Natural killer cell (primary cell): ENCODE measurements at regions not wholly inside any gene's neighbourhood (a gene's known extent, or its start where the extent isn't known, plus 50 kb on each side); places are given as distances from the start of the nearest gene placed in this dataset.

ENCODE experiments used
- ATAC-seq, 3 donors: fragments of 150-1000 bp in 2 of 3; fragments of 200-7000 bp in 1 of 3; cut with Tn5 transposase; 1 replicate in 1 of 3; 2 replicates in 2 of 3; pipeline ENCODE4 v1.10.0; 2021; ENCODE audit warnings: mild to moderate bottlenecking in 2 of 3, moderate library complexity in 2 of 3
- DNase-seq, 2 donors: peaks; one replicate each; pipeline versions ENCODE4 v3.0.0 to v3.0.0-alpha.2; 2013 to 2021; ENCODE audit warnings: mixed read lengths in 1 of 2
- H3K27ac ChIP-seq: one replicate; pipeline ENCODE4 v1.5.1; 2013; ENCODE audit warnings: mild to moderate bottlenecking, low read length
- H3K27me3 ChIP-seq: one replicate; pipeline ENCODE4 v1.6.1; 2013; ENCODE audit warnings: low read length; ENCODE audit not compliant: control insufficient read depth, insufficient read depth
- H3K36me3 ChIP-seq: one replicate; pipeline ENCODE4 v1.6.1; 2013; ENCODE audit warnings: low read length; ENCODE audit not compliant: control insufficient read depth, insufficient read depth
- H3K4me1 ChIP-seq: one replicate; pipeline ENCODE4 v1.6.1; 2013; ENCODE audit warnings: low read length; ENCODE audit not compliant: control insufficient read depth, insufficient read depth
- H3K4me3 ChIP-seq: one replicate; pipeline ENCODE4 v1.5.1; 2013; ENCODE audit warnings: low read length
- H3K9me3 ChIP-seq: one replicate; pipeline ENCODE4 v1.6.1; 2013; ENCODE audit warnings: low read length; ENCODE audit not compliant: control insufficient read depth, insufficient read depth
- H3K27ac Mint-ChIP-seq, 2 donors: one replicate each; pipeline ENCODE4 v1.8.0; 2022; ENCODE audit warnings: mild to moderate bottlenecking in 2 of 2, mixed read lengths in 2 of 2, moderate library complexity in 1 of 2
- H3K27me3 Mint-ChIP-seq, 2 donors: one replicate each; pipeline ENCODE4 v1.8.0; 2022; ENCODE audit warnings: low read depth in 2 of 2, mixed read lengths in 2 of 2
- H3K36me3 Mint-ChIP-seq: one replicate; pipeline ENCODE4 v1.8.0; 2022; ENCODE audit warnings: mixed read lengths
- H3K4me1 Mint-ChIP-seq, 2 donors: one replicate each; pipeline ENCODE4 v1.8.0; 2022; ENCODE audit warnings: mixed read lengths in 2 of 2
- H3K4me3 Mint-ChIP-seq: one replicate; pipeline ENCODE4 v1.8.0; 2022; ENCODE audit warnings: mild to moderate bottlenecking, moderate library complexity, mixed read lengths
- H3K9me3 Mint-ChIP-seq, 2 donors: one replicate each; pipeline ENCODE4 v1.8.0; 2022; ENCODE audit warnings: mixed read lengths in 2 of 2
- WGBS: methylation state at CpG from one replicate; pipeline ENCODE4 v1.1.7; 2013; ENCODE audit warnings: missing lambda C conversion rate; ENCODE audit not compliant: insufficient coverage; 5-methylcytosine and 5-hydroxymethylcytosine counted together
- intact Hi-C: fragments of 100-400 bp; cut with micrococcal nuclease; formaldehyde crosslinking; loops from one replicate; pipeline ENCODE4 v1.14.2; 2022
- TF ChIP-seq, protein P1 (sequence below): fragments of 200-600 bp; IDR thresholded peaks from one replicate; pipeline ENCODE4 v1.8.0; 2022; ENCODE audit warnings: antibody characterized with exemption

DNA sequence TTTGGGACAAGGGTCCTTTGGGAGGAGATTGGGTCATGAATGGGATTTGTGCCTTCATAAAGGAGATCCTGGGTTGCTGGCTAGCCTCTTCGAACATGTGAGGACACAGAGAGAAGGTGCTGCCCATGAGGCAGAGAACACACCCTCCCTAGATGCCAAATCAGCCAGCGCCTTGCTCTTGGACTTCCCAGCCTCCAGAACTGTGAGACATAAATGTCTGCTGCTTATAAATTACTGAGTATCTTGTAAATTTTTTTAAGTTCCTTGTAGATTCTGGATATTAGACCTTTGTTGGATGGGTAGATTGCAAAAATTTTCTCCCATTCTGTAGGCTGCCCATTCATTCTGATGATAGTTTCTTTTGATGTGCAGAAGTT lies 297.5 kb upstream of the FOXQ1 start:
- H3K27ac Mint-ChIP-seq, result no peak overlapping the region
- no peak overlapping the region for H3K27ac ChIP-seq
- DNase-seq (no peak), ATAC-seq (no peak)
- intact Hi-C loops, result no loop called here
- H3K36me3 Mint-ChIP-seq, result no peaks in the 10 kb centered on the region
- no peaks in the 10 kb centered on the region for H3K27me3 ChIP-seq
- no peak overlapping the region for H3K4me3 ChIP-seq
- no peaks in the 10 kb centered on the region for H3K9me3 Mint-ChIP-seq
- H3K4me1 Mint-ChIP-seq, result no peaks in the 10 kb centered on the region
- H3K36me3 ChIP-seq, result no peaks in the 10 kb centered on the region
- H3K4me3 Mint-ChIP-seq, result no peak overlapping the region
- H3K9me3 ChIP-seq, result no peaks in the 10 kb centered on the region
- H3K4me1 ChIP-seq, result no peaks in the 10 kb centered on the region
- TF ChIP-seq, protein P1, sequence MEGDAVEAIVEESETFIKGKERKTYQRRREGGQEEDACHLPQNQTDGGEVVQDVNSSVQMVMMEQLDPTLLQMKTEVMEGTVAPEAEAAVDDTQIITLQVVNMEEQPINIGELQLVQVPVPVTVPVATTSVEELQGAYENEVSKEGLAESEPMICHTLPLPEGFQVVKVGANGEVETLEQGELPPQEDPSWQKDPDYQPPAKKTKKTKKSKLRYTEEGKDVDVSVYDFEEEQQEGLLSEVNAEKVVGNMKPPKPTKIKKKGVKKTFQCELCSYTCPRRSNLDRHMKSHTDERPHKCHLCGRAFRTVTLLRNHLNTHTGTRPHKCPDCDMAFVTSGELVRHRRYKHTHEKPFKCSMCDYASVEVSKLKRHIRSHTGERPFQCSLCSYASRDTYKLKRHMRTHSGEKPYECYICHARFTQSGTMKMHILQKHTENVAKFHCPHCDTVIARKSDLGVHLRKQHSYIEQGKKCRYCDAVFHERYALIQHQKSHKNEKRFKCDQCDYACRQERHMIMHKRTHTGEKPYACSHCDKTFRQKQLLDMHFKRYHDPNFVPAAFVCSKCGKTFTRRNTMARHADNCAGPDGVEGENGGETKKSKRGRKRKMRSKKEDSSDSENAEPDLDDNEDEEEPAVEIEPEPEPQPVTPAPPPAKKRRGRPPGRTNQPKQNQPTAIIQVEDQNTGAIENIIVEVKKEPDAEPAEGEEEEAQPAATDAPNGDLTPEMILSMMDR, result no peak
- H3K27me3 Mint-ChIP-seq, result peaks cover 3 to 28% of the 10 kb centered on the region in 2 donors
- 73% methylated on average over 1 of the region's 2 CpGs for WGBS

DNA sequence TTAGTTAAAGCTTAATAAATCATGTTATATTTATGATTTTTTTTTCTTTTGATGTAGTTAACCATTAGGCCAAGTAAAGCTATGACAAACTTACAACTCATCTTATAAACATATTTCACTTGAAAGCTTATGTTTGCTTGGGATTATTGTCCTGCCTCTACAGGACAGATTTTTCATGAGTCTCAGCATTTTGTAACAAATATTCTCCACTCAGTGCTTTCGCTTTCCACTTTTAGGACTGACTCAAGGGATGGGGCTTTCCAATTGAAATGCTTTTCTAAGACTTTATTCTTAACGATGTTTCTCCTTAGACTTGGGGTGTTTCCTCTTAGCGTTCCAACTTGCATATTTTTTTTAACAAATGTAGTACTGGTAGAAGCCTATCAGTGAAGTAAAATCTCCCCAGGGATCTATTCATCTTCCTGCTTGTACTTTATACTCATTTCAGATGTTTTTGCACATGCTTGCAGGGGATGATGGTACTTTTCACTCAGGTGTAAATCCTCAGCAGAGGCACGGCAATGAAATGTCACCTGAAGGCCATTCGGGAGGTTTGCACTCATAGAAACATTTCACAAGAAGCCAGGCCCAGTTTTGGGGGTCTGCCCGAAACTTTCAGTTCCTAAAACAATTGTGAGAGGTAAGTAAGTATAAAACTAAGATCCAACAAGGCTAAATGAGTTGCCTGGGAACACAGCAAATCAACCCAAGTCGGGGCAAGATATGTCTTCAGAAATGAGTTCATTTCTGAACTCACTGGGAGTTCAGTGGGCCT lies 298.1 kb upstream of the FOXQ1 start:
- H3K36me3 ChIP-seq, result no peaks in the 10 kb centered on the region
- intact Hi-C loops, result no loop called here
- H3K36me3 Mint-ChIP-seq, result no peaks in the 10 kb centered on the region
- H3K4me1 Mint-ChIP-seq, result no peaks in the 10 kb centered on the region
- no peaks in the 10 kb centered on the region for H3K27me3 ChIP-seq
- 87% methylated on average over 6 of the region's 7 CpGs for WGBS
- H3K4me3 ChIP-seq, result no peak overlapping the region
- H3K9me3 ChIP-seq, result no peaks in the 10 kb centered on the region
- H3K27ac ChIP-seq, result no peak overlapping the region
- no peak overlapping the region for H3K27ac Mint-ChIP-seq
- TF ChIP-seq, protein P1, result no peak
- no peaks in the 10 kb centered on the region for H3K9me3 Mint-ChIP-seq
- ATAC-seq (no peak), DNase-seq (no peak)
- no peaks in the 10 kb centered on the region for H3K4me1 ChIP-seq
- H3K27me3 Mint-ChIP-seq, result peaks cover 3 to 31% of the 10 kb centered on the region in 2 donors
- H3K4me3 Mint-ChIP-seq, result no peak overlapping the region

DNA sequence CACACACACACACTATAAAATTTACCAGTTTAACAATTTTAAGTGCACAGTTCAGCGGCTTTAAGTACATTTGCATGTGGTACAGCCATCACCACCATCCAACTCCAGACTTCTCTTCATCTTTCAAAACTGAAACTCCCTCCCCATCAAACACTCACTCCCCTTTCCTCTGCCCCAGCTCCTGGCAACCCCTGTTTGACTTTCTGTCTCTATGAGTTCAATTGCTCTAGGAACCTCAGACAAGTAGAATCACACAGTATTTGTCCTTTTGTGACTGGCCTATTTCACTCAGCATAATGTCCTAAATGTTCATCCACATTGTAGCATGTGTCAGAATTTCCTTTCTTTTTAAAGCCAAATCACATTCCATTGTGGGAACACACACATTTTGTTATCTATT lies 302.8 kb upstream of the FOXQ1 start:
- ATAC-seq (no peak), DNase-seq (no peak)
- intact Hi-C loops, result no loop called here
- no peaks in the 10 kb centered on the region for H3K4me1 ChIP-seq
- Mint-ChIP-seq H3K4me3 (no peak overlapping the region), H3K27ac (no peak overlapping the region), H3K9me3 (no peaks in the 10 kb centered on the region), H3K4me1 (no peaks in the 10 kb centered on the region), H3K36me3 (no peaks in the 10 kb centered on the region), H3K27me3 (peaks cover 0 to 37% of the 10 kb centered on the region in 2 donors)
- 74% methylated on average over 1 of the region's 1 CpG for WGBS
- TF ChIP-seq, protein P1, result no peak
- no peak overlapping the region for H3K4me3 ChIP-seq
- H3K36me3 ChIP-seq, result no peaks in the 10 kb centered on the region
- H3K27me3 ChIP-seq, result no peaks in the 10 kb centered on the region
- H3K27ac ChIP-seq, result no peak overlapping the region
- H3K9me3 ChIP-seq, result no peaks in the 10 kb centered on the region

DNA sequence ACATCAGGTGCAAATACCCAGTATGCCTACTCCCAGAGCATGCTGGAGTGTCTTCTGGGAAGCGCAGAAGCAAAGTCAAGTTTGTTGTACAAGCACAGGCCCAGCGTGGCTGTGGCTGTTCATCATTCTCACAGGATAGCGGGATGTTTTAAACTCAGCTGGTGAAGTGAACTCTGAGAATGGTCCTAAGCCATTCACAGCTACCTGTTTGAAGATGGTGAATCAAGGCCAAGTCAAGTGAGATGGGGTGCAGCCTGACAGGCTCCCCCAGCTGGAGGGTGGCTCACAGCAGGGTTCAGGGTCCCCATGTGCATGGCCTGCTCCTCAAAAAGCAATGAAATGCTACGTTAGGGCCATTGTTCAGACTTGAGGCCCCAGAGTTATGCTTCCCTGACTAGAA lies 304.7 kb upstream of the FOXQ1 start:
- Mint-ChIP-seq H3K27ac (no peak overlapping the region), H3K36me3 (no peaks in the 10 kb centered on the region), H3K27me3 (peaks cover 1 to 33% of the 10 kb centered on the region in 2 donors), H3K4me1 (no peaks in the 10 kb centered on the region), H3K9me3 (no peaks in the 10 kb centered on the region), H3K4me3 (no peak overlapping the region)
- Histone ChIP-seq H3K27ac (no peak overlapping the region), H3K4me1 (no peaks in the 10 kb centered on the region), H3K36me3 (no peaks in the 10 kb centered on the region), H3K9me3 (no peaks in the 10 kb centered on the region), H3K27me3 (no peaks in the 10 kb centered on the region), H3K4me3 (no peak overlapping the region)
- no peak for DNase-seq
- TF ChIP-seq, protein P1, result no peak
- intact Hi-C loops, result no loop called here
- no peak for ATAC-seq
- 74% methylated on average over 4 of the region's 4 CpGs for WGBS
